Fibroblast of skin of right biceps (primary cell): ENCODE measurements at regions not wholly inside any gene's neighbourhood (a gene's known extent, or its start where the extent isn't known, plus 50 kb on each side); places are given as distances from the start of the nearest gene placed in this dataset.
"Not testable (repeated sequence)": the region's sequence is repeated elsewhere in the genome, so short reads cannot be mapped to it uniquely, and the experiment has no call there.

ENCODE experiments used
- DNase-seq: peaks from one replicate; pipeline ENCODE4 v3.0.0-alpha.2; 2013

DNA sequence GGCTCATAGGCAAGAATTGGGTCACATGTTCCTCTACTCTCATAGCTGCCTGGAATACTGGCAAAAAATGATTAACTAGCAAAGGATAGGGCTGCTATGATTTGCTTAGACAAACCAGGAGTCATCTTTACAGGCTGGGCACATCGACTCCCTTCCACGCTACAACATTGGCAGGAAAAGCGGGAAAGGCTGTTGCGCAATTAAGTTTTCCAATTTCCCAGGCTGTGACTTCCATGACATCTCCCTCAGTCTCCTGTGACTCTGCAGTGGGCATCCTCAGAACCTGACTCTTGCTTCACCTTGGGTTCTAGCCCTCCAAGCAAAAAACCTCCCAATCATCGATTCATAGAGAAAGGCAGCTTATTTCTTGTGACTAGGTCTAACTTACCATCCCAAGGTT is 184.5 kb upstream of the E2F7 start:
- DNase-seq: no peak

DNA sequence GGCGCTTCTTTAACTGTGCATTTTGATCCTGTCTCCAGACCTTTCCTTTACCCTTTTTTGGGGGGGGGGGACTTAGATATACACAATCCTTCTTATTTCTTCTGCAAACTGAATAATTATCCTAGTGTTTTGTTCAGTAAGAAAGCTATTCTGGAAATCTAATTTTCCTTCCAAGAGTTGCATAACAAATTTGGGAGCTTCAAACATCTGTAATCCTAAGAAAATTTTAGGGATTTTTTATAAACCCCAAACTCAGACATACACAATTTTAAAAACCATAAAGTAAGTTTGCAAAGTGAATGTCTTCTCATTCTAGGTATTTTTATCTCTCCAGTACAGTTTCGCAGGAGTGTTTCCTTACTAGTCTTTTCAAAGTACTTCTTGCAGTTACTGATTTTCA is 182.7 kb upstream of the E2F7 start:
- no peak for DNase-seq

DNA sequence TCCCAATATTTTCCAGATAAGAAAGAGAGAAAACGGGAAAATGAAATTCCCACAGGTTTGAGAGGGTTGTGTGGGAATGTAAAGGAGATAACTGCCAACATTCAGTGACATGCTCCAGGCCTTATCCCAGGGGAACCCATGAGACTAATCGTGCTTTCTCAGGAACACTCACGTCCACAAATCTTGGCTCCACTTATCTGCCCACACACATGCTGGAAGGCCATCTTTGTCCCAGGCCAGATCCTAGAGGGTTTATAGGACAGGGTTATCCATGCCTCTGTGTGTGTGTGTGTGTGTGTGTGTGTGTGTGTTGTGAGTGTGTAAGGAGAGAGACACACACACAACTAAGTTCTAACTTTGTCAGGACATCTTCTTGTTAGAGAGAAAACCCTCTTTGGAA is 182.2 kb upstream of the E2F7 start:
- no peak for DNase-seq

DNA sequence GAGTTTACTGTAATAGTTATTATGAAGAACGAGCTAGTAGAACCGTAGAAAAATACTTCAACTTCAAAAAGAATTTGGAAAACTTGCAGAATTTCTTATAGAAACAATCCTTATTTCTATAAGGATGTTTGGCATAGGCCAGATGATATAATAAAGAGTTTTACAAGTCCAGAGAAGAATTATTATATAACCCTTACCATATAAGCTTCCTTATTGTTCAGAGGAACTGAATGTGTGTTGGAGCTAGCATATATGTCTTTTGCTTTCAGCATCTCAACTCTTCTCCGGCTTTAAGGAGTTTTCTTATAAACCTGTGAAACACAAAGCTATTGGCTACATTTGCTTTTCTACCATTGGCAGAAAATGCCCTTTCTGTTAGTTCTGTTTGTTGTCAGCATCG is 178.0 kb upstream of the E2F7 start:
- no peak for DNase-seq

DNA sequence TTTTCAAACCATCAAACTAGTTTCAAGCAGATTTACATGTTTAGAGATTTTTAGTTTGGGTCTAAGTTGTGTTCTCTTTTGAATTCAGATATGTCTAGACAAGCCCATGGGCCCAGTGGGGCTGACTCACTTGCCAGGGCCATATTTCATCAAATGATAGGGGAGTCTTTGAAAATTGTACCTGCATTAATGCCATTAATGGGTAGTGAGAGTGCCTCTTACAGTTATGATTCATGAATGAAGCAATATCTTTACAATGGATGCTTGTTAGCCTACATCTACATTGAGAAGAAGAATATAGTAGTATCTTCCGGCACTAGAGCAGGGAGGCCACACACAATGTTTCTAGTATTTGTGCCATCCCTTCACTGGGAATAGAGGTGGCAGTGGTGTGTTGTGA is 174.2 kb upstream of the E2F7 start:
- DNase-seq: no peak

DNA sequence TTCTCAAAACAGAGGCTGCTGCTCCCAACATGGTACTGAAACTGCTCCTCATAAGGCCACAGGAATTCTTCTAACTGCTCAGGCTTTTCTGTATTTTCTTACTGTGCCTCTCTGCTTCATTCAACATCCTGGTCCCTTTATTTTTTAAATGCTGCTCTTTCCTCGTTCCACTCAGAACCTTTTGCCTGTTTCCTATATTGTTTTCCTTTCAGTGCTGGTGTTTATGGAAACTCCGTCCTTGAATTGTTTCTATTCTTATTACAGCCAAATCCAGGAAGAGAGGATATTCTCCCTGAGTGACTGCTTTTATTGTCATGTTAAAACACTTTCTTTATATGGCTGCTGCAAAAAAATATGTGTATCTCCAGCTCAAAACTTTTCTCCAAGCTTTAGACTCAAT is 173.0 kb upstream of the E2F7 start:
- DNase-seq: no peak

DNA sequence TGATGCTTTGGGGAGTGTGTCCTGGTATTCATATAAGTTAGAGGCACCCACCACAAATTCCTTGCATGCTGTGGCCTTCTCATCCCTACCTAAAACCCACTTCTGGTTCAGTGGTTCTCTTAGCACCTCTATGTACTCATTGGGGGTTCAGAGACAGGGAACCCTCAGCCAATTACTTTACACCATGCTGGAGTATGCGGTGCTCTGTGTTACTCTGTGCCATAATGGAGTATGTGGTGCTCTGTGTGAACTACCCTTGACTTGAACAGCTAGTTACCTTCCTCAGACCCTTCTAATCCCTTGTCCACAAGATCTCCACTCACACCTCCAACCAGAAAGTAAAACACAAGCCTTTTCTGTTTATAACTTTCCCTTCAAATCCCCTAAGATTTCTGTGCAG is 172.5 kb upstream of the E2F7 start:
- no peak for DNase-seq

DNA sequence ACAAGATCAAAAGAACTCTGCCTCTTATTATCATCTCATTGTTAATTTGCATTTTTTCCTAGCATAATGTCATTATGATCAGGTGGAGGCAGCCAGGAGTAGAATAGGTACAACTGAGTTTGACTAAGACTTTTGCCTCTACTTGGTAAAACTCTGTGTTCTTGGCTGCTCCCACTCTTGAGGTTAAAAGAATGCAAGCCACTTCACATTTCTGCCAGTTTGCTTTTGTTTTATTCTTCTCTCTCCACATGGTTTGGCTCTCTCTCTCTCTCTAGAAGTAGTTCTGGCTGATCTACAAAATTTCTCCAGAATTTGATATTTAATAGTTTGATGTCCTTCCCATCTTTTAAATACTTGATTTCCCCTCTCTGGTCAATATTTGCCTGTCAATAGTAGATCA is 170.7 kb upstream of the E2F7 start:
- no peak for DNase-seq

DNA sequence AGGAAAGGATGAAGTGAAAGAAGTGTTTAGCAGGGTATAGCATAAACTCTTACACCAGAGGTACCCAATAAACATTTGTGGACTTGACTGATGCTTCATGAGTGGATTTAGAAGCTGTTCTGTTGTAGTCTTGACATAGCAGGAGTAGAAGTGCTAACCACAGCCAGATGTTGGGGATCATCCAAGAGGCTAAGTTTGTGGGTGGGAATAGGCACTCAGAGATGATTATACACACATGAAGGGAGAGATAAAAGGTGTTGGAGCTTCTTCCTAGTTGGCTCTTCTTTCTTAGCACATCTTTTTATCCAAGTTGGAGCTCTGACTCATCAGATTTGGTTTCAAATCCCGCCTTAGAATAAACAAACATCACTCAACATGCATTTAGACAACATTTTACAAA is 166.7 kb upstream of the E2F7 start:
- peak; percentile 67 for DNase-seq

DNA sequence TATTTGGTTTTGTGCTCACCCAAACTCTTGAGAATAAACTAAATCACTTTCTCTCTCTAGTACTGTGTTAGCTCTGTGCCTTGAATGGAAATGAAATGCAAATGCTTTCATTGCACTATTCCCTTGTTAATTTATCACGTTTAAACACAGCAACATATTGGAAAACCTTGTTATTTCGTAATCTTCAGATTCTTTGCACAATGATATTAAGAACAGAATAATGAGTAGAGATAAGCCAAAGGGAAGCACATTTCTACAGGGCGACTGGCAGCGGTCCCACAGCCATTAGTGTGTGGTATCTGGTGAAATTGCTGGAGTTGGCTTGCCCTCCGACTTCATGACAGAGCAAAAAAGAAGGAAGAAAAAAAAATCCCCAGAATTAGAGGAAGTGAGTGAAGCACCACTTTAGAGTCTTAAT is 166.1 kb upstream of the E2F7 start:
- peak; percentile 82 for DNase-seq

DNA sequence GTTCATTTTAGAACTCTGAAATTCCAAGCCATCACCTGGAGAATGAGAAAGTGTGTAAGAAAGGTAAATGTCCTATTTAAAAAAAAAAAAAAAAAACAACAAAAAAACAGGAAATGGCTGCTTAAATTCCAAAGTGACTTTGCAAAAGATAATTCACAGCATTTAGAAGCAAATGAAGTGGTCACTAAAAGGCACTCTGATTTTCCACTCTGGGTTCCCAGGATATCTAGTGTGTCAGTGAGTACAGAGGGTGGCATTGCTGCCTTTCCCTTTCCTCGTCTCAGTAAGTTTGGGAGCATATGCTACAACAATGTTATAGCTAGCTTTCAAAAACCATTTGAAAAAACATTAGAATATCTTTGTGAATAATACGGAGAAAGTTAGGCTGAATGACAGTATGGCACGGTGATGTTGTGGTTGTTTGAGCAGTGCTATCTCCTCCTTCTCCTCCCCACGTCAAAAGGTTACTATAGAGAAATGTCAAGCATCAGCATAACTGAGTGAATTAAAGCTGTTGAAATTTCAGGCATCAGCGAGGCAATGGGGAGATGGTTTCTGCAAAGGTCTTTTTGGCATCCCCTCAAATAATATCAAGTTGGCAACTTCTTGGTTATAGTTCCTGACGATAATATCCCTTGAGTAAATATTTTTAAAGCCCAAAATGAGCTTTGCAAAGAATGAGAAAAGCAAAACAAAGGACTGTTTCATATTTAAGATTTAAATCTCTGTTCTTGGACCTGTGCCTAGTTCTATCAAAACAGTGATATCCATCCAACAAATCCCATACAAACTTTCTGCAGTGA is 164.5 kb upstream of the E2F7 start:
- peak; percentile 52 for DNase-seq

DNA sequence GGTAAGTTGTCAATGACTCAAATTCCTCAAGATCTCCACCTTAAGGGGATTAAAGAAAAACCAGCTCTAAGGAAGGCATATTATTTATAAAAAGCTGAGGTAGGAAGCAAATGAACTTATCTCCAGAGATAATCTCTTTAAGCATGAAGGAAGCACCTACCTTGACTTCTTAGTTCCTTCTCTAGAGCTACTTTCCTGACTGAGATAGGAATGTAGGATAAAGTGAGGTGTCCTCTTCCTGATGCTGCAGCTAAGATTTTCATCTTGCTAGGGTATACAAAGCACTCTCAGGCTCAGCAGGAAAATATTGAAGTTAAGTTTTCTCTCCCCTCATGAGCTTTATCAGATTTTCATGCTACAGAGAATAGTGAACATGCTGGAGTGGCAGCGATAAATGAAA is 163.0 kb upstream of the E2F7 start:
- DNase-seq: no peak

DNA sequence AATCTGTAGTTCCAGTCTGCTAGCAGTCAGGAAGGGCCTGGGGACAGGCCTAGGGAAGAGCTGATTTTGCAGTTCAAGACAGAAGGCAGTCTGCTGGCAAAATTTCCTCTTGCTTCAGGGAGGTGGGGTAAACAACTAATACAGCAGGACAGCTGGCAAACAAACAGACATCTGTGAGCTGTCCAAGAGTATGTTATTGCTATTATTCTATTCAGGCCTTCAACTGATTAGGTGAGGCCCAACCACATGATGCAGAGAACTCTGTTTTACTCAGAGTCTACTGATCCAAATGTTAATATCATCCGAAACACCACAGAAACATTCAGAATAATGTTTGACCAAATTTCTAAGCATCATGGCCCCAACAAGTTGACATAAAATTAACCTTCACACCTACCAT is 161.0 kb upstream of the E2F7 start:
- DNase-seq: no peak

DNA sequence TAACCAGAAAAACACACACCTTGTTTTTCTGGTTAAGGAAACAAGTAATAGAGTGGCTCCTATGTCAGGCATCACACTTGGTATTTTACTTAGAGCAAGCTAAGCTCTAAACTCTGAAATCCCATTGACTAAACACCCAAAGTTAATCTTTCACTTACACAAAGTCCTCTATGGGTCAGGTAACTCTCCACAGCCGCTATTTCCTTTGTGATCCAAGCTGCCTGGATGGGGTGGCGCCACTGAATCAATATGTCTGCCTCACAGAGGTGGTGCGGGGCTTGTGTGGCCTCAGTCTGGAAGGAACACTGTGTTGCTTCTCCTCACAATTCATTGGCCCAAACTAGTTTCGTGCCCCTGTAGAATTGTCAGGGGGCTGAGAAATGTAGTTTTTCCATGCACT is 160.0 kb upstream of the E2F7 start:
- no peak for DNase-seq

DNA sequence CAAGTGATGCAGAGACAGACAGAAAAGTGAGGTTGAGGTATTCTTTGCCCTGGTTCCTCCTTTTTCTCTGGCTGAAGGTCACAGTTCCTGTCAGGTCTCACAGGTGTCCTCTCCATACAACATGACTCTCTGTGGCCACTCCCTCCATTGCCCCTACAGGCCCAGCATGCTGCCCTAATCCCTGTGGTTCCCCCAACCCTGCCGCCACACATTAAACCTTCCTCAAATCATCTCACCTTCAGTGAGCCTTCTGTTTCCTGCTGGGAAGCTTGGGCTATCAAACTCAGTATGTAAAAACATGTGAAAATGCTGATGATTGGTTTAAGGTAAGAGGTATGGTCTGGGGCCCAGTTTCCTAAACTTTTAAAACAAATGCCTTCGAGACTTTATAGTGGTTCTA is 159.0 kb upstream of the E2F7 start:
- DNase-seq: no peak

DNA sequence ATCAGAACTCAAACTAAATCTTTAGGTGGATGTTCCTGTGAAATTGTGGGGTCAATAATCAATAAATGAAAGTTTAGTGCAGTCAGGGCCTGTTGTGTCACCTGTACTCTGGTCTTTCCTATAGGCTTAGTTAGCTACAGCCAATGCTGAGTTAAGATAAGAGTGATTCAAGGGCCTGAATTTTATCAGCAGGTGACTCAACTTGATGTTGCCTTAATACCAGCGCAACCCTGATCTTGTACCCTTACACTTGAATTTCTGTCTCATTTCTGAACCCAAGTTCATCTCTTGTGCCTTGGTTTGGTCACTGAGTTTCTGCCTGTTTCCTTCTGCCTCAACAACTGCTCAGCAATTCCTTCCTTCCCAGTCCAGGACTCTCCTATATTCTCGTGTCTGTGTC is 157.0 kb upstream of the E2F7 start:
- DNase-seq: no peak

DNA sequence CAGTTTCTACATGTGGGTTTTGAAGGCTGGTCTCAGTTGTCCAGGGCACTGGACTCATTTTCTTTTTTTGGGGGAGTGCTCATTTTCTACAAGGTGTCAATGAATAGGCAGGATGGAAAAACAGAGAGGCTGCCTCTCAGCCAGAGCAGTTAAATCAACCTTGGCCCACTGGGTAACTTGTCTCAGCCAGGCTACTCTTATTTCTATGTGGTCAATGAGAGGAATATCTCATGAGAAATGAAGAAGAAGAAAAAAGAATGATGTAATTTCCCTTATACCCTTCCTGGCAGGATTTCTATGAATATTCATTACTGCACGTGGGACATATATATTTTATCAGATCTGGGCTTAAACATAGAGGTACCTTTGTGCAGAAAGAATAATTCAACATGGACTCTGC is 155.2 kb upstream of the E2F7 start:
- DNase-seq: no peak

DNA sequence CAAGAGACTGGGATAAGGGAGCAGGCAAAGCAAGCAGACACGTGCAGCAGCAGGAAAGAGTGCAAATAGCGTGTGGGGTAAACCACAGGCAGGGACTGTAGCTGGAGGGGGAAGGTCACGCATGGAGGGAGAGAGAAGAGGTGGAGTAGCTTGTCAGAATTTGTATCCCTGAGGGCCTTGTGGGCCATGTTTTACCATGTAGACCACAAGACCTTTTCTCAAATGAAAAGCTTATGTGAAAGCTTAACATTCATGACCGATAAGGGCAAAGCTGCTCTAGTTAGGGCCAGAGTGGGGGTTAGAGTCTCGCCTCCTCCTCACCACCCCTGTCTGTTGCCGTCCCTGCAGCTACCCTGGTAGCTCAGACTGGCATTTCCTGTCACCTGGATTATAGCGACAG is 152.9 kb upstream of the E2F7 start:
- no peak for DNase-seq

DNA sequence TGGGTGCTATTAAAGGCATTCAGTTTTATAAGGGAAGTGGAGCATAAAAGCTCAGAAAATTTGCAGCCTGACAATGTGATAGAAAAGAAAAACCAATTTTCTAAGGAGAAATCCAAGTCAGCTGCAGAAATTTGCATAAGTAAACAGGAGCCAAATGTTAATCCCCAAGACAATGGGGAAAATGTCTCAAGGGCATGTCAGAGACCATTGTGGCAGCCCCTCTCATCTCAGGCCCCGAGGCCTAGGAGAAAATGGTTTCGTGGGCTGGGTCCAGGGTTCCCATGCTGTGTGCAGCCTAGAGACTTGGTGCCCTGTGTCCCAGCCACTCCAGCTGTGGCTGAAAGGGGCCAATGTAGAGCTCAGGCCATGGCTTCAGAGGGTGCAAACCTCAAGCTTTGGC is 150.8 kb upstream of the E2F7 start:
- not testable (repeated sequence) for DNase-seq

DNA sequence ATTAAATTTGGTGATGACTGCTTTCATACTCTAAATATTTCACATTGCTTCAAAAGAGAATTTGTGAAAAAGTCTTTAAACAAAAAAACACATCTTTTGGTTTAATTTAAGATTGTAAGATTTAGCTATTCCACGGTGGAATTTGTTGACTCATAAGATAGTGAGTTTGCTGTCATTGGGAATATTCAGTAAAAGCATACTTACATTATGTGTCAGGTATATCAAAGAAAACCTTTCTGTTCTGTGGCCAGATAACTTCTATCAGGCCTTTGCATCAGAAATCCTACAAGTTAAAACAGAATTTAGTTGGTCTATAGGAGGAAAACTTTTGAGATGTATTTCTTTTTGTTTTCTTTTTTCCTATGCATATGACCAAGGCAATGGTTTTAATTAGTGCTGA is 148.8 kb upstream of the E2F7 start:
- DNase-seq: peak; percentile 86

DNA sequence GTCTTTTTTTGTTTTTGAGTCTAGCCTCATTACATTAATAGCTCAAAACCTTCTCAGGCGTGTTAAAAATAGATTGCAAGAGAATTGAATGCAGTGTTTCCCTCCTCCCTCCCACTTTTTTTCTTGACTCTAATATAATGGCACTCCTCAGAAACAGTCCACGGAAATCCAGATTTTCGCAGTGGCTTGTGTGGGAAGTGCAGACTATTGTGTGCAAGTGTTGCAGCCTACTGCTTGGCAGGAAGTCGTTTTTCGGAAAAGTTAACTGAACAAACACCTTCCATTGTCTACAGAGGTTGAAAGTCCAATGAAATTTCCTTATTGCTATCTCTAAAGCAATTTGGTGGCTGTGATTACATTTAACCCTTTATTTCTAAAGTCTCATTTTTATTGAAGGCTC is 147.9 kb upstream of the E2F7 start:
- DNase-seq: no peak

DNA sequence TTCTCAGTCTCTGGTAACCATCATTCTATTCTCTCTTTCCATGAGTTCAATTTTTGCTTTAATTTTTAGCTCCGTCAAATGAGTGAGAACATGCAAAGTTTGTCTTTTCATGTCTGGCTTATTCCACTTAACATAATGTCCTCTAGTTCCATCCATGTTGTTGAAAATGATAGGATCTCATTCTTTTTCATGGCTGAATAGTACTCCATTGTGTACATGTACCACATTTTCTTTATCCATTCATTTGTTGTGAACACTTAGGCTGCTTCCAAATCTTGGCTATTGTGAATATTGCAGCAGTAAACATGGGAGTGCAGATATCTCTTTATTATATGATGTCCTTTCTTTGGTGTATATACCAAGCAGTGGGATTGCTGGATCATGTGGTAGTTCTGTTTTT is 145.4 kb upstream of the E2F7 start:
- DNase-seq: no peak

DNA sequence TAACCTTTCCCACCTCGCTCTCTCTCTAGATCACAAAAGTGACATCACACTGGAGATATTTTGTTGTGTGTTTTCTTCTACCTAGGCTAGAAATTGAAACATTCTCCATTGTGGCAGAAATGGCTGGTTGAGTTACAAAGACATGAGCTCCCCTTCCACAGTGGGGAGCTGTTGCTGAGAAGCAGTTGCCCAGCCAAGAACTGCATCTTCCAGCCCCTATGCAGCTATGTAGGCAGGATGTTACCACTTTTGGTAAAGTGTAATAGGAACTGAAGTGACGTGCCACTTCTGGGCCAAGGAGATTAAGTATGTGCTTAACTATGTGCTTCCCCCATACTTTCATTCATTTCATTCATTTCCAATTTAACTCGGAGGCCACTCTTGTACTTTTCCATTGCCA is 138.7 kb upstream of the E2F7 start:
- DNase-seq: peak; percentile 29

DNA sequence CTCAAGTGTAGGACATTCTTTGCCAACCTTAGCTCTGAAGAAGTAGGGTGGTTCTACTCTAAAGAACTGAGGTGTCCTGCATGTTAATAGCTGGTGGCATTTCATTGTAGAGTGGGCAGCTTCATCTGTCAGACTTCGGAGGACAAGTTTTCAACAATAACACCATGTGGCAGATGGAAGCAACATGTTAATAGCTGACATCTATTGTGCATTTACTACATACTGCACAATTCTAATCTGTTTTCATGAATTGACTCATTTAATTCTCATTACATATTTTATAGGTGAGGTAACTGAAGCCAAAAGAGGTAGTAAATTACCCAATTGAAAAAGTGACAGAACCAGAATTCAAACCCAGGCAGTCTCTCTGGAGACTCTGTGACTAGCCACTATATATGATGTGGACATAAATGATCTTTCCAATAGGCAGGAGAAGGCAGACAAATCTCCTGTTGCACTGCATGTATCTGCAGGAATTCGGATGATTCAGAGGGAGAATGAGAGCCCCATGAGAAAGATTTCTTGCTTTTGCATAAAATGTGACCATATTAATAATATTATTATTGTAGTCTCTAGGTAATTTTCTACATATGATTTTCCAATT is 137.2 kb upstream of the E2F7 start:
- peak; percentile 71 for DNase-seq

DNA sequence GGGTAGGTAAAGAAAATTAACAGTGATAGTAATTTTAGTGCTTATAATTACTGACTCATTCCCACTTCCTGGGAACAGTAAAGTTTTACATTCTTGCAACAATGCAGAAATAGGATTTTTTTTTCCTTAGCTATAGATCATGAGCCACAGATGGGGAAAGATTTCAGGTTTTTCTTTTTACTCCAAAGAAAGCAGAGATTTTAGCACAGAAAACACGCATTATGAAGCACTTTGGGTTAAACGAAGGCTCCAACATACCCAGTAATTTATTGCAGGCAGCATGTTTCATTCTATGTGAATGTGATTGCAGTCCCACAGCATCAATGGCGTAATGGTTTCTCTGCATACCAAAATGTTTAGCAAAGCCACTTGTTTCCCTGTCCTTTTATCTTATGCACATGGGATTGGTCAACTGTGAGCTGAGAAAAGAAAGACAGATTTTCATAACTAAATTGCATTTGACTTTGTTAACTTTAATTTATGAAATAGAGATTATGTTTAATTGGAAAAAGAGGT is 124.6 kb upstream of the E2F7 start:
- peak; percentile 96 for DNase-seq
